ENCODE measurements at regions not wholly inside any gene's neighbourhood (a gene's known extent, or its start where the extent isn't known, plus 50 kb on each side); places are given as distances from the start of the nearest gene placed in this dataset.

GRCh38 chr2:128792476-128793054 is 473.9 kb upstream of the HS6ST1 start:
- no peak for TF ChIP-seq POLR2A (IDR thresholded peaks at IDR 0.05)
- no peak for TF ChIP-seq CTCF (IDR thresholded peaks at IDR 0.05)

Data from testis (tissue), 2 donors.